Coronary artery (tissue), 2 donors: ENCODE measurements at regions not wholly inside any gene's neighbourhood (a gene's known extent, or its start where the extent isn't known, plus 50 kb on each side); places are given as distances from the start of the nearest gene placed in this dataset.

Source experiments
- DNase-seq: peaks from one replicate; pipeline ENCODE4 v3.0.0-alpha.2; 2017; ENCODE audit warnings: low spot score
- H3K27ac ChIP-seq, 2 donors: fragments of 200-600 bp; sonication (generic); one replicate each; pipeline ENCODE4 v1.5.1; 2016 to 2019
- H3K4me3 ChIP-seq: fragments of 200-600 bp; sonication (generic); 2 replicates; pipeline ENCODE4 v1.5.1; 2016; ENCODE audit warnings: mild to moderate bottlenecking, moderate library complexity
- CTCF ChIP-seq: fragments of 200-600 bp; sonication (generic); IDR thresholded peaks from one replicate; pipeline ENCODE4 v1.5.1; 2019; ENCODE audit warnings: antibody characterized with exemption

GRCh38 chr2:175624211-175624761, 377.8 kb downstream of the LNPK start:
- Histone ChIP-seq H3K4me3 (no peak overlapping the region), H3K27ac (no peak overlapping the region)
- no peak for DNase-seq
- TF ChIP-seq CTCF: no peak

- Histone ChIP-seq H3K27ac (no peak overlapping the region), H3K4me3 (no peak overlapping the region)
- no peak for DNase-seq
- no peak for TF ChIP-seq CTCF
Observed at GRCh38 chr2:175621821-175622220, 380.2 kb downstream of the LNPK start.

- DNase-seq: no peak
- H3K4me3 ChIP-seq: no peak overlapping the region
- no peak overlapping the region for H3K27ac ChIP-seq
- TF ChIP-seq CTCF: no peak
Observed at GRCh38 chr2:175620106-175620505, 382.0 kb downstream of the LNPK start.

GRCh38 chr2:175619179-175620045, 382.7 kb downstream of the LNPK start:
- Histone ChIP-seq H3K4me3 (no peak overlapping the region), H3K27ac (no peak overlapping the region)
- DNase-seq: no peak
- no peak for TF ChIP-seq CTCF

GRCh38 chr2:175612280-175612679, 389.8 kb downstream of the LNPK start:
- TF ChIP-seq CTCF: no peak

GRCh38 chr2:175606010-175606841, 395.8 kb downstream of the LNPK start:
- Histone ChIP-seq H3K4me3 (no peak overlapping the region), H3K27ac (no peak overlapping the region)
- no peak for TF ChIP-seq CTCF
- DNase-seq: no peak

More at GRCh38 chr2:175612280-175612679, 389.8 kb downstream of the LNPK start:
- no peak overlapping the region for H3K27ac ChIP-seq
- no peak overlapping the region for H3K4me3 ChIP-seq
- DNase-seq: no peak
